H1 (cell line): ENCODE measurements at regions not wholly inside any gene's neighbourhood (a gene's known extent, or its start where the extent isn't known, plus 50 kb on each side); places are given as distances from the start of the nearest gene placed in this dataset.

Experiments used
- CTCF ChIA-PET: fragments of 300-600 bp; sonication (Branson Sonifier 250); formaldehyde crosslinking; loops from one replicate; lab custom pipeline; 2021; ENCODE audit not compliant: partially characterized antibody; lab: Charles Lee
- POLR2A ChIA-PET: fragments of 300-600 bp; sonication (Branson Sonifier 250); formaldehyde crosslinking; loops from one replicate; lab custom pipeline; 2021; ENCODE audit warnings: inconsistent platforms; ENCODE audit not compliant: partially characterized antibody; lab: Charles Lee
- DNase-seq, 2 experiments: peaks; one replicate each; pipeline versions ENCODE4 v3.0.0 to v3.0.0-alpha.2; 2010 to 2022; ENCODE audit warnings: low spot score in 2 of 2, low read depth in 1 of 2, mixed read lengths in 1 of 2
- FAIRE-seq: peaks from 2 replicates; lab custom pipeline; 2011; peaks lifted over from hg19 to GRCh38; lab: Jason Lieb, UNC
- H2AFZ ChIP-seq: 2 replicates; pipeline ENCODE4 v1.8.1; 2012; ENCODE audit warnings: low read length, inconsistent platforms
- H2AK5ac ChIP-seq: 2 replicates; pipeline ENCODE4 v1.6.1; 2013; ENCODE audit warnings: low read depth, low read length
- H2BK120ac ChIP-seq: replicated peaks from 2 replicates; pipeline ENCODE3; 2013; ENCODE audit warnings: low read depth, low read length, inconsistent platforms
- H2BK12ac ChIP-seq: 2 replicates; pipeline ENCODE4 v1.6.1; 2013; ENCODE audit warnings: low read depth, low read length
- H2BK15ac ChIP-seq: 2 replicates; pipeline ENCODE4 v1.6.1; 2013; ENCODE audit warnings: low read length
- H2BK20ac ChIP-seq: 2 replicates; pipeline ENCODE4 v1.6.1; 2013; ENCODE audit warnings: low read length
- H2BK5ac ChIP-seq: 2 replicates; pipeline ENCODE4 v1.6.1; 2013; ENCODE audit warnings: low read depth, low read length
- H3K14ac ChIP-seq: 2 replicates; pipeline ENCODE4 v1.6.1; 2013; ENCODE audit warnings: inconsistent platforms; ENCODE audit not compliant: insufficient read length
- H3K18ac ChIP-seq: 2 replicates; pipeline ENCODE4 v1.6.1; 2013; ENCODE audit warnings: low read length; ENCODE audit errors: extremely low read depth
- H3K23ac ChIP-seq: 2 replicates; pipeline ENCODE4 v1.6.1; 2013; ENCODE audit warnings: inconsistent platforms; ENCODE audit not compliant: insufficient read length
- H3K23me2 ChIP-seq: 2 replicates; pipeline ENCODE4 v1.6.1; 2013; ENCODE audit warnings: low read depth, low read length
- H3K27ac ChIP-seq: 2 replicates; pipeline ENCODE4 v1.6.1; 2011; ENCODE audit warnings: low read depth, low read length, inconsistent platforms
- H3K27me3 ChIP-seq, 4 experiments: replicated peaks in 1 of 4; 1 replicate in 1 of 4; 2 replicates in 3 of 4; pipeline versions ENCODE4 v1.6.1 to v1.8.1; 2011 to 2013; ENCODE audit warnings: low read length in 3 of 4, mild to moderate bottlenecking in 3 of 4, inconsistent platforms in 2 of 4, mixed read lengths in 2 of 4, moderate library complexity in 1 of 4; ENCODE audit not compliant: control insufficient read depth in 3 of 4, insufficient read depth in 3 of 4; ENCODE audit errors: extremely low read depth in 1 of 4
- H3K36me3 ChIP-seq, 4 experiments: 2 replicates each; pipeline versions ENCODE4 v1.6.1 to v1.8.1; 2011 to 2013; ENCODE audit warnings: mild to moderate bottlenecking in 4 of 4, low read length in 3 of 4, moderate library complexity in 2 of 4, control low read depth in 1 of 4, inconsistent platforms in 1 of 4; ENCODE audit not compliant: insufficient read depth in 4 of 4, control insufficient read depth in 2 of 4
- H3K4ac ChIP-seq: replicated peaks from 2 replicates; pipeline ENCODE3; 2013; ENCODE audit warnings: low read length, low read depth, mixed read lengths, inconsistent platforms; ENCODE audit not compliant: insufficient read length
- H3K4me1 ChIP-seq, 4 experiments: replicated peaks in 1 of 4; 1 replicate in 1 of 4; 2 replicates in 3 of 4; pipeline versions ENCODE4 v1.6.1 to v1.8.1; 2011 to 2013; ENCODE audit warnings: low read length in 3 of 4, inconsistent platforms in 2 of 4, mixed read lengths in 1 of 4; ENCODE audit not compliant: insufficient read depth in 4 of 4, control insufficient read depth in 3 of 4
- H3K4me2 ChIP-seq, 2 experiments: 2 replicates each; pipeline versions ENCODE4 v1.6.1 to v1.8.1; 2011 to 2013; ENCODE audit warnings: low read depth in 2 of 2, low read length in 2 of 2, control low read depth in 1 of 2, inconsistent platforms in 1 of 2, mild to moderate bottlenecking in 1 of 2; ENCODE audit not compliant: insufficient read depth in 1 of 2
- H3K4me3 ChIP-seq, 4 experiments: fragments of 200-600, 300-600 bp in 1 of 4; sonication (generic), shearing (Covaris generic), sonication (Bioruptor Twin) in 1 of 4; 2 replicates each; pipeline versions ENCODE4 v1.5.1 to v1.8.1; 2011 to 2016; ENCODE audit warnings: low read length in 4 of 4, low read depth in 3 of 4, control low read depth in 2 of 4, inconsistent platforms in 2 of 4, mild to moderate bottlenecking in 2 of 4, mixed read lengths in 1 of 4, moderate library complexity in 1 of 4; ENCODE audit not compliant: insufficient read depth in 2 of 4; ENCODE audit errors: extremely low read depth in 1 of 4
- H3K56ac ChIP-seq: replicated peaks from 2 replicates; pipeline ENCODE3; 2013; ENCODE audit warnings: low read depth, mild to moderate bottlenecking, mixed read lengths, low read length, inconsistent platforms; ENCODE audit not compliant: insufficient read length
- H3K79me1 ChIP-seq: 2 replicates; pipeline ENCODE4 v1.6.1; 2013; ENCODE audit warnings: low read depth, low read length, control low read depth
- H3K79me2 ChIP-seq, 2 experiments: 2 replicates each; pipeline versions ENCODE4 v1.6.1 to v1.8.1; 2012 to 2013; ENCODE audit warnings: low read length in 2 of 2, mild to moderate bottlenecking in 2 of 2, inconsistent platforms in 1 of 2; ENCODE audit not compliant: insufficient read depth in 2 of 2, control insufficient read depth in 1 of 2
- H3K9ac ChIP-seq, 4 experiments: replicated peaks in 1 of 4; 1 replicate in 1 of 4; 2 replicates in 3 of 4; pipeline versions ENCODE4 v1.6.1 to v1.8.1; 2011 to 2013; ENCODE audit warnings: low read depth in 3 of 4, low read length in 3 of 4, control low read depth in 2 of 4, mild to moderate bottlenecking in 2 of 4, moderate library complexity in 2 of 4, inconsistent platforms in 1 of 4; ENCODE audit errors: extremely low read depth in 1 of 4
- H3K9me3 ChIP-seq, 2 experiments: 2 replicates each; pipeline versions ENCODE4 v1.6.1 to v1.8.1; 2012 to 2013; ENCODE audit warnings: mild to moderate bottlenecking in 2 of 2, moderate library complexity in 2 of 2, control low read depth in 1 of 2, inconsistent platforms in 1 of 2, low read depth in 1 of 2, low read length in 1 of 2, mixed read lengths in 1 of 2; ENCODE audit not compliant: insufficient read depth in 2 of 2
- H4K20me1 ChIP-seq, 2 experiments: replicated peaks in 1 of 2; 2 replicates each; pipeline versions ENCODE3 to v1.8.1; 2011 to 2013; ENCODE audit warnings: inconsistent platforms in 2 of 2, low read length in 2 of 2, mild to moderate bottlenecking in 1 of 2; ENCODE audit not compliant: insufficient read depth in 2 of 2, control insufficient read depth in 1 of 2
- H4K5ac ChIP-seq: 2 replicates; pipeline ENCODE4 v1.6.1; 2013; ENCODE audit warnings: low read length, low read depth, mixed read lengths, inconsistent platforms; ENCODE audit not compliant: insufficient read length
- H4K8ac ChIP-seq: 2 replicates; pipeline ENCODE4 v1.8.0; 2013; ENCODE audit warnings: mild to moderate bottlenecking, moderate library complexity, low read length, inconsistent platforms; ENCODE audit not compliant: insufficient read depth; ENCODE audit errors: extremely low read depth
- H4K91ac ChIP-seq: replicated peaks from 2 replicates; pipeline ENCODE3; 2013; ENCODE audit warnings: low read length, mixed read lengths, inconsistent platforms; ENCODE audit not compliant: insufficient read length
- CTCF ChIP-seq, 3 experiments: IDR thresholded peaks; 1 replicate in 2 of 3; 2 replicates in 1 of 3; pipeline versions ENCODE4 v1.5.1 to v1.6.1; 2011; ENCODE audit warnings: low read length in 3 of 3, mild to moderate bottlenecking in 3 of 3, inconsistent platforms in 2 of 3, low read depth in 1 of 3, moderate library complexity in 1 of 3; ENCODE audit not compliant: insufficient read depth in 1 of 3; ENCODE audit errors: control extremely low read depth in 1 of 3
- MAX ChIP-seq: IDR thresholded peaks from 2 replicates; pipeline ENCODE4 v1.6.1; 2012; ENCODE audit warnings: inconsistent platforms
- RAD21 ChIP-seq, 2 experiments: IDR thresholded peaks in 1 of 2; conservative IDR thresholded peaks in 1 of 2; 2 replicates each; pipeline ENCODE4 v1.6.1; 2011; ENCODE audit warnings: low read depth in 2 of 2, low read length in 2 of 2, improper control_type of control experiment in 1 of 2, inconsistent platforms in 1 of 2, mild to moderate bottlenecking in 1 of 2, moderate library complexity in 1 of 2
- WGBS, 2 experiments: shearing (Covaris generic) in 1 of 2; methylation state at CpG; one replicate each; pipeline versions ENCODE4 v1.1.6 to v1.1.7; 2013 to 2015; ENCODE audit warnings: low lambda C conversion rate in 2 of 2, mixed read lengths in 2 of 2, inconsistent platforms in 1 of 2, low coverage in 1 of 2, missing lambda C conversion rate in 1 of 2; ENCODE audit not compliant: insufficient replicate concordance in 2 of 2, insufficient coverage in 1 of 2, insufficient read length in 1 of 2; ENCODE audit errors: extremely low coverage in 1 of 2, missing lambda C conversion rate in 1 of 2; 5-methylcytosine and 5-hydroxymethylcytosine counted together

GRCh38 chr1:177355575-177355974 is 184.8 kb downstream of the BRINP2 start:
- Histone ChIP-seq H3K23me2 (peaks cover 5% of the 10 kb centered on the region; the same call in 1 of the 2 replicates), H4K5ac (no peak overlapping the region), H2BK15ac (no peak overlapping the region), H3K4me2 (no peak overlapping the region), H3K27me3 (no peaks in the 10 kb centered on the region), H2BK20ac (no peak overlapping the region), H2BK12ac (no peak overlapping the region), H3K4me3 (no peak overlapping the region), H3K4ac (no peak overlapping the region), H3K36me3 (no peaks in the 10 kb centered on the region), H3K9ac (no peak overlapping the region), H3K18ac (no peak overlapping the region), H2AK5ac (no peak overlapping the region), H3K9me3 (no peaks in the 10 kb centered on the region), H4K20me1 (peaks cover 0 to 2% of the 10 kb centered on the region in 2 experiments), H3K79me2 (no peaks in the 10 kb centered on the region), H3K79me1 (no peaks in the 10 kb centered on the region), H2AFZ (no peak overlapping the region), H4K8ac (no peak overlapping the region), H3K23ac (no peak overlapping the region), H3K27ac (no peak overlapping the region), H3K14ac (no peak overlapping the region), H3K56ac (no peak overlapping the region), H3K4me1 (peaks cover 4 to 11% (median 10%) of the 10 kb centered on the region in 4 experiments; a peak in 6 of 7 replicates), H4K91ac (no peak overlapping the region), H2BK5ac (no peak overlapping the region), H2BK120ac (no peak overlapping the region)
- FAIRE-seq (peak; percentile 32), DNase-seq (peak in 1 of 2 experiments; percentile 62)
- WGBS, 2 experiments, result 38% methylated on average over 2 of the region's 2 CpGs; no CpG with 5 or more reads in 1 of the 2 experiments
- TF ChIP-seq RAD21 (IDR thresholded peaks at IDR 0.05 in 1 of 2, conservative IDR thresholded peaks at IDR 0.05 in 1 of 2; ENCODE audit: low read depth in 2 of 2, low read length in 2 of 2), result peak; percentile 62 to 71
- peak; percentile 24 to 64 (median 60) for TF ChIP-seq CTCF (IDR thresholded peaks at IDR 0.05; ENCODE audit: control extremely low read depth in 1 of 3, insufficient read depth in 1 of 3, low read depth in 1 of 3, low read length in 3 of 3)
- TF ChIP-seq MAX, result no peak
- ChIA-PET POLR2A (no interaction called here), CTCF (interaction anchor here (0.6 to 5.7 kb wide), 33 partner anchors 10 to 757 kb away, joined by 3 to 48 read pairs (median 4); no protein-coding TSS in a partner anchor)
